ENCODE measurements at regions not wholly inside any gene's neighbourhood (a gene's known extent, or its start where the extent isn't known, plus 50 kb on each side); places are given as distances from the start of the nearest gene placed in this dataset.

- Mint-ChIP-seq H3K4me3 (no peak overlapping the region), H3K9me3 (no peaks in the 10 kb centered on the region), H3K4me1 (ENCODE audit: low read depth) (no peaks in the 10 kb centered on the region), H3K27ac (no peak overlapping the region), H3K27me3 (ENCODE audit: insufficient read depth) (peaks cover 21% of the 10 kb centered on the region), H3K36me3 (ENCODE audit: low read depth) (no peaks in the 10 kb centered on the region)
- no peak for DNase-seq
- TF ChIP-seq CTCF (IDR thresholded peaks at IDR 0.05) = no peak
Observed at GRCh38 chr16:54545854-54546511, 259.4 kb upstream of the IRX3 start.

- no peak overlapping the region for H3K4me3 Mint-ChIP-seq
- no peak for TF ChIP-seq CTCF (IDR thresholded peaks at IDR 0.05)
- no peak for DNase-seq
- no peaks in the 10 kb centered on the region for H3K9me3 Mint-ChIP-seq
- no peak overlapping the region for H3K27ac Mint-ChIP-seq
- peaks cover 30% of the 10 kb centered on the region for H3K27me3 Mint-ChIP-seq (ENCODE audit: insufficient read depth)
- no peaks in the 10 kb centered on the region for H3K4me1 Mint-ChIP-seq (ENCODE audit: low read depth)
- no peaks in the 10 kb centered on the region for H3K36me3 Mint-ChIP-seq (ENCODE audit: low read depth)
Observed at GRCh38 chr16:54544553-54545180, 258.1 kb upstream of the IRX3 start.

GRCh38 chr16:54542805-54543505, 256.4 kb upstream of the IRX3 start:
- H3K4me3 Mint-ChIP-seq = no peak overlapping the region
- no peaks in the 10 kb centered on the region for H3K9me3 Mint-ChIP-seq
- H3K4me1 Mint-ChIP-seq (ENCODE audit: low read depth) = peaks cover 9% of the 10 kb centered on the region; the same call in 1 of the 2 replicates
- H3K27me3 Mint-ChIP-seq (ENCODE audit: insufficient read depth) = peaks cover 40% of the 10 kb centered on the region
- no peak overlapping the region for H3K27ac Mint-ChIP-seq
- DNase-seq = no peak
- no peaks in the 10 kb centered on the region for H3K36me3 Mint-ChIP-seq (ENCODE audit: low read depth)
- no peak for TF ChIP-seq CTCF (IDR thresholded peaks at IDR 0.05)

- peaks cover 35% of the 10 kb centered on the region for H3K27me3 Mint-ChIP-seq (ENCODE audit: insufficient read depth)
- H3K36me3 Mint-ChIP-seq (ENCODE audit: low read depth) = no peaks in the 10 kb centered on the region
- H3K27ac Mint-ChIP-seq = no peak overlapping the region
- TF ChIP-seq CTCF (IDR thresholded peaks at IDR 0.05) = no peak
- H3K9me3 Mint-ChIP-seq = no peaks in the 10 kb centered on the region
- no peak for DNase-seq
- no peak overlapping the region for H3K4me3 Mint-ChIP-seq
- H3K4me1 Mint-ChIP-seq (ENCODE audit: low read depth) = peaks cover 11% of the 10 kb centered on the region; the same call in 1 of the 2 replicates
Observed at GRCh38 chr16:54540525-54541180, 254.1 kb upstream of the IRX3 start.

- H3K9me3 Mint-ChIP-seq = no peaks in the 10 kb centered on the region
- H3K4me3 Mint-ChIP-seq = no peak overlapping the region
- no peak overlapping the region for H3K27ac Mint-ChIP-seq
- DNase-seq = no peak
- H3K4me1 Mint-ChIP-seq (ENCODE audit: low read depth) = peaks cover 11% of the 10 kb centered on the region; the same call in 1 of the 2 replicates
- peaks cover 25% of the 10 kb centered on the region for H3K27me3 Mint-ChIP-seq (ENCODE audit: insufficient read depth)
- H3K36me3 Mint-ChIP-seq (ENCODE audit: low read depth) = no peaks in the 10 kb centered on the region
- peak; percentile 53 for TF ChIP-seq CTCF (IDR thresholded peaks at IDR 0.05)
Observed at GRCh38 chr16:54538276-54538675, 251.7 kb upstream of the IRX3 start.

All from HFFc6 (cell line).